ENCODE measurements at regions not wholly inside any gene's neighbourhood (a gene's known extent, or its start where the extent isn't known, plus 50 kb on each side); places are given as distances from the start of the nearest gene placed in this dataset.

DNA sequence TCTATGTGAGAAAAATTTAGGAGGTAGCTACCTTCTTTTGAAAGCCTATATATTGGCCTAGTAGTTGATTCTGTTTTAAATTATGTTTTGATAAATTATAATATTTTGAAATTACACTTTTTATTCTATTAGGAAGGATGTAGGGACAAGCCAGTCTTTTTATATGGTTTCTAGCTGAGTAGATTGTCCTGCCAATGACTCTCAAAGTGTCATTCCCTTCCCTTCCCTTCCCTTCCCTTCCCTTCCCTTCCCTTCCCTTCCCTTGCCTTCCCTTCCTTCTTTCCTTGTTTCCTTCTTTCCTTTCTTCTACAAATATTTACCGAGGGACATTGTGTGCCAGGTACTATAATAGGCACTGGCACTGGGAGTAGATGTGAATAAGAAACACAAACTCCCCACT is 99.7 kb upstream of the HDAC9 start:
- no peak for FAIRE-seq

DNA sequence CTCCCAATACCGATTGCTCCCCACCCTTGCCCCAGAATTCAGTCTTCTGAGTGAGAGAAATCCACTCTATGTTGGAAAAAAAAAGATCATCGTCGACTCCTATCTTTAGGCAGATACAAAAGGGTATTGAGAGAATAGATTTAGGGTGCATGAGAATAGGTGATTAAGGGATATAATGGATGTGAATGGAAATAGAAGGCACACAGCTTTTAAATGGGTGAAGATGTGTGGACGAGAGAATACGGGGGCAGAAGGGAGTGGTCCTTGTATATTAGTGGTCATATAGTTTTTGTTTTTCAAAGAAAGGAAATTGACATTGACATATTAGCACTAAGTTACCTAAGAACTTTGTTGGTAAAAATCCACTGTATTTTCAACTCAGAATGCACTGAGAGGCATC is 98.6 kb upstream of the HDAC9 start:
- FAIRE-seq (no peak), DNase-seq (no peak), ATAC-seq (no peak)
- H3K9me3 ChIP-seq: no peaks in the 10 kb centered on the region
- no peak overlapping the region for H3K4me3 ChIP-seq
- 50 to 65% methylated on average over 5 of the region's 5 CpGs for WGBS, 2 donors
- no peaks in the 10 kb centered on the region for H3K4me1 ChIP-seq
- TF ChIP-seq, protein P1, sequence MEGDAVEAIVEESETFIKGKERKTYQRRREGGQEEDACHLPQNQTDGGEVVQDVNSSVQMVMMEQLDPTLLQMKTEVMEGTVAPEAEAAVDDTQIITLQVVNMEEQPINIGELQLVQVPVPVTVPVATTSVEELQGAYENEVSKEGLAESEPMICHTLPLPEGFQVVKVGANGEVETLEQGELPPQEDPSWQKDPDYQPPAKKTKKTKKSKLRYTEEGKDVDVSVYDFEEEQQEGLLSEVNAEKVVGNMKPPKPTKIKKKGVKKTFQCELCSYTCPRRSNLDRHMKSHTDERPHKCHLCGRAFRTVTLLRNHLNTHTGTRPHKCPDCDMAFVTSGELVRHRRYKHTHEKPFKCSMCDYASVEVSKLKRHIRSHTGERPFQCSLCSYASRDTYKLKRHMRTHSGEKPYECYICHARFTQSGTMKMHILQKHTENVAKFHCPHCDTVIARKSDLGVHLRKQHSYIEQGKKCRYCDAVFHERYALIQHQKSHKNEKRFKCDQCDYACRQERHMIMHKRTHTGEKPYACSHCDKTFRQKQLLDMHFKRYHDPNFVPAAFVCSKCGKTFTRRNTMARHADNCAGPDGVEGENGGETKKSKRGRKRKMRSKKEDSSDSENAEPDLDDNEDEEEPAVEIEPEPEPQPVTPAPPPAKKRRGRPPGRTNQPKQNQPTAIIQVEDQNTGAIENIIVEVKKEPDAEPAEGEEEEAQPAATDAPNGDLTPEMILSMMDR (IDR thresholded peaks at IDR 0.05): no peak
- H3K27ac ChIP-seq: no peak overlapping the region
- no peaks in the 10 kb centered on the region for H3K36me3 ChIP-seq
- H3K27me3 ChIP-seq: no peaks in the 10 kb centered on the region
- intact Hi-C loops (cut with DNase I): no loop called here

More for the DNA sequence above, 99.7 kb upstream of the HDAC9 start:
- H3K27me3 ChIP-seq: no peaks in the 10 kb centered on the region
- H3K36me3 ChIP-seq: no peaks in the 10 kb centered on the region
- ATAC-seq: no peak
- no peaks in the 10 kb centered on the region for H3K9me3 ChIP-seq
- no peak overlapping the region for H3K4me3 ChIP-seq
- intact Hi-C loops (cut with DNase I): no loop called here
- H3K4me1 ChIP-seq: no peaks in the 10 kb centered on the region
- no peak overlapping the region for H3K27ac ChIP-seq
- no peak for DNase-seq
- WGBS, 2 donors: 15 to 33% methylated on average over 1 of the region's 1 CpG
- TF ChIP-seq, protein P1 (IDR thresholded peaks at IDR 0.05): no peak

DNA sequence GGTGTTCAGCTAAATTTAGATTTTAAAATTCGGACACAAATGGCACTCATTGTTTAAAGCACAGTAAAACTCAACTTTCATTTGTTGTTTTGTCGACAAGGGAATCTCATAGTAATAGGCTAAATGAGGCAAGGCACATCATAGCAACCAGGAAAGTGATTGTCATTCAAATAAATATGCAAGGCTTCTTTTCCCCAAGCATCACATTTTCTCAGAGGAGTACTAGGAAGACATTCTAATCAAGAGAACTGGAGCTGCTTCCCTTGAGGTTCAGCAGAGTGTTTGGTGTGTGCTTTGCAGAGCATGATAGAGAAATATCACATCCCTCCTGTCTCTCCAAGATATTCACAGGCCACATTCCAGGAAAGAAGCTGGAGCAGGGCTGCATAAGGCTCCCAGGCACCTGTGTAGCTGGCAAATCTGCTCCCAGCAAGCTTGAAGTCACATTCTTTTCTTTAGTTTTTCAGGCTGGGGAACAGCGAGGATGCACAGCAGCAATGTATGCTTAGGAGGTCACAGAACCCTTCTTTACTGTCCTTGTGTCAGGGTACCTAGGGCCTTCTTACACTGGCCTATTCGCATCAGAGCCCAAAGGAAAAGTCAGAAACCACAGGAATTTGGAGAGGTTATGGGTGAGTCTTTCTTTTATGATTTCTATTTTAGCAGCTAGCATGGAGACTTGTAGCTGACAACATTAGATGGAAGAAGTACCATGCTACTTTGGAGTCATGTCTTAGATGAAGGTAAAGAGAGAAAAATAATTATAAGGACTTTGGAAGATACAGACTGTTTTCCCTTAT is 95.9 kb upstream of the HDAC9 start:
- Histone ChIP-seq H3K4me1 (no peaks in the 10 kb centered on the region), H3K27me3 (no peaks in the 10 kb centered on the region), H3K36me3 (no peaks in the 10 kb centered on the region), H3K27ac (no peak overlapping the region), H3K4me3 (no peak overlapping the region), H3K9me3 (no peaks in the 10 kb centered on the region)
- FAIRE-seq (no peak), DNase-seq (no peak), ATAC-seq (no peak)
- TF ChIP-seq, protein P1 (IDR thresholded peaks at IDR 0.05): no peak
- intact Hi-C loops (cut with DNase I): no loop called here
- WGBS, 2 donors: 47 to 64% methylated on average over 4 of the region's 4 CpGs

DNA sequence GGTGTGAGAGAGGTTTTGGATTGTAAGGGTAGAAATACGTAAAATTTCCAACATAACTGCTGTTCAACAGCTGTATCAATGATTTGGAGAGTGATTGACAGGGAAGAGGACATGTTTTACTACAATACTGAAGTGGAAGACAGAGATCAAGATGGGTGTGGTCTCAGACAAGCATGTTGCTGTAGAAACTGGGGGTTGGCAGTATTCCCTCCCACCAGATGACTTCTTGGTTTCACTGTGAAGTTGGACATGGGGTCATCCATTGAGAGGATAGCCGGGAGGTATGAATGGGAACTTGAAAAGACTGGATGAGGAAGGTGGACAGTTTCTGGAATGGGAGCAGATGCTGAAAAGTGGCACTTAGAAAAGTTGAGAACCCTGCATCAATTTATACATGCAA is 95.3 kb upstream of the HDAC9 start:
- intact Hi-C loops (cut with DNase I): no loop called here
- H3K27ac ChIP-seq: no peak overlapping the region
- DNase-seq: no peak
- WGBS, 2 donors: 54 to 74% methylated on average over 2 of the region's 2 CpGs
- FAIRE-seq: no peak
- no peaks in the 10 kb centered on the region for H3K36me3 ChIP-seq
- no peaks in the 10 kb centered on the region for H3K4me1 ChIP-seq
- no peaks in the 10 kb centered on the region for H3K27me3 ChIP-seq
- H3K9me3 ChIP-seq: no peaks in the 10 kb centered on the region
- ATAC-seq: no peak
- H3K4me3 ChIP-seq: no peak overlapping the region
- TF ChIP-seq, protein P1 (IDR thresholded peaks at IDR 0.05): no peak

DNA sequence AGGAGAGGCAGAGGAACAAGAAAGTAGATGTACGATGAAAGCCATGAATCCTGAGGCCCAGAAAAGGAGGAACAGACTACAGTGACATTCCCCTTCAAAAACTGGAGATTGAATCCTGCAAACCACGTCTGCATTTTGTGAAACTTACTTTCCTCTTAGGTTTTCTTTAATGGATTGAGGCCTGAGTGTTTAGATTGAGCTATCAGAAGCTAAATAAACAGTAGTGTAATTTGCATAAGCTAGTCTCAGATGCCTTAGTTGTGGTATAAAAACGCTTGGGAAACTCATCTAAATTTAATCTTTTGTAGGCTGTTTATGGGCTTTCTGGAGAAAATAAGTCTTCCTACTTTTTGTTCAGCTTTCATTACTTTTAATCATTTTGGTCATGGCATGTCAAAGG is 94.8 kb upstream of the HDAC9 start:
- FAIRE-seq: no peak
- intact Hi-C loops (cut with DNase I): no loop called here

More for the DNA sequence above, 94.8 kb upstream of the HDAC9 start:
- H3K36me3 ChIP-seq: no peaks in the 10 kb centered on the region
- TF ChIP-seq, protein P1 (IDR thresholded peaks at IDR 0.05): no peak
- DNase-seq (no peak), ATAC-seq (no peak)
- no peaks in the 10 kb centered on the region for H3K27me3 ChIP-seq
- no peaks in the 10 kb centered on the region for H3K9me3 ChIP-seq
- no peak overlapping the region for H3K27ac ChIP-seq
- H3K4me1 ChIP-seq: no peaks in the 10 kb centered on the region
- WGBS, 2 donors: 39 to 49% methylated on average over 3 of the region's 3 CpGs
- H3K4me3 ChIP-seq: no peak overlapping the region

All from pancreas (tissue), 10 donors.